ENCODE measurements at regions not wholly inside any gene's neighbourhood (a gene's known extent, or its start where the extent isn't known, plus 50 kb on each side); places are given as distances from the start of the nearest gene placed in this dataset.

GRCh38 chr6:18753076-18753475 lies 365.9 kb downstream of the RNF144B start:
- DNase-seq (ENCODE audit: low read depth in 2 of 2), result no peak

GRCh38 chr6:18763086-18763485 lies 375.9 kb downstream of the RNF144B start:
- no peak for DNase-seq (ENCODE audit: low read depth in 2 of 2)

- no peak for DNase-seq (ENCODE audit: low read depth in 2 of 2)
These were observed 397.6 kb downstream of the RNF144B start for GRCh38 chr6:18784794-18785193.

GRCh38 chr6:18785810-18786490 lies 398.8 kb downstream of the RNF144B start:
- no peak for DNase-seq (ENCODE audit: low read depth in 2 of 2)

- no peak for DNase-seq (ENCODE audit: low read depth in 2 of 2)
These were observed 405.7 kb downstream of the RNF144B start for GRCh38 chr6:18792866-18793265.

- no peak for DNase-seq (ENCODE audit: low read depth in 2 of 2)
These were observed 408.6 kb downstream of the RNF144B start for GRCh38 chr6:18795726-18796125.

GRCh38 chr6:18820725-18821124 lies 433.6 kb downstream of the RNF144B start:
- DNase-seq (ENCODE audit: low read depth in 2 of 2), result no peak

- DNase-seq (ENCODE audit: low read depth in 2 of 2), result peak; percentile 2 to 42
These were observed 436.7 kb downstream of the RNF144B start for GRCh38 chr6:18823782-18824386.

- DNase-seq (ENCODE audit: low read depth in 2 of 2), result no peak
These were observed 442.2 kb downstream of the RNF144B start for GRCh38 chr6:18829272-18829870.

GRCh38 chr6:18835976-18836375 lies 448.8 kb downstream of the RNF144B start:
- no peak for DNase-seq (ENCODE audit: low read depth in 2 of 2)

- no peak for DNase-seq (ENCODE audit: low read depth in 2 of 2)
These were observed 449.9 kb downstream of the RNF144B start for GRCh38 chr6:18837013-18837412.

GRCh38 chr6:18842534-18842933 lies 455.4 kb downstream of the RNF144B start:
- no peak for DNase-seq (ENCODE audit: low read depth in 2 of 2)

GRCh38 chr6:18845896-18846295 lies 458.7 kb downstream of the RNF144B start:
- no peak for DNase-seq (ENCODE audit: low read depth in 2 of 2)

- DNase-seq (ENCODE audit: low read depth in 2 of 2), result no peak
These were observed 459.2 kb downstream of the RNF144B start for GRCh38 chr6:18846327-18846726.

GRCh38 chr6:18861204-18861603 lies 474.1 kb downstream of the RNF144B start:
- DNase-seq (ENCODE audit: low read depth in 2 of 2), result no peak

- no peak for DNase-seq (ENCODE audit: low read depth in 2 of 2)
These were observed 496.1 kb downstream of the RNF144B start for GRCh38 chr6:18883268-18883667.

- no peak for DNase-seq (ENCODE audit: low read depth in 2 of 2)
These were observed 496.7 kb downstream of the RNF144B start for GRCh38 chr6:18883851-18884250.

GRCh38 chr6:18893540-18894269 lies 506.6 kb downstream of the RNF144B start:
- no peak for DNase-seq (ENCODE audit: low read depth in 2 of 2)

- DNase-seq (ENCODE audit: low read depth in 2 of 2), result no peak
These were observed 510.2 kb downstream of the RNF144B start for GRCh38 chr6:18897350-18897749.

GRCh38 chr6:18904681-18905080 lies 517.5 kb downstream of the RNF144B start:
- no peak for DNase-seq (ENCODE audit: low read depth in 2 of 2)

GRCh38 chr6:18920701-18921100 lies 533.6 kb downstream of the RNF144B start:
- DNase-seq (ENCODE audit: low read depth in 2 of 2), result no peak

- DNase-seq (ENCODE audit: low read depth in 2 of 2), result no peak
These were observed 543.9 kb downstream of the RNF144B start for GRCh38 chr6:18931086-18931485.

Measured in dermis microvascular lymphatic vessel endothelial cell (primary cell).